Stimulated activated CD4-positive, alpha-beta T cell treated with anti-CD3 and anti-CD28 coated beads, Interleukin-4, amount 100 ng/mL, for 48 hours (primary cell): ENCODE measurements at regions not wholly inside any gene's neighbourhood (a gene's known extent, or its start where the extent isn't known, plus 50 kb on each side); places are given as distances from the start of the nearest gene placed in this dataset.

Source experiments
- DNase-seq, 2 donors: peaks; one replicate each; pipeline ENCODE4 v3.0.0-alpha.2; 2020; ENCODE audit warnings: low read depth in 2 of 2

GRCh38 chr9:21668516-21668915 lies 133.9 kb upstream of the MTAP start:
- no peak for DNase-seq

GRCh38 chr9:21669701-21670100 lies 132.7 kb upstream of the MTAP start:
- DNase-seq, result no peak

- DNase-seq, result no peak
These were observed 132.1 kb upstream of the MTAP start for GRCh38 chr9:21670374-21670773.

GRCh38 chr9:21672140-21672539 lies 130.3 kb upstream of the MTAP start:
- no peak for DNase-seq

- no peak for DNase-seq
These were observed 129.7 kb upstream of the MTAP start for GRCh38 chr9:21672761-21673160.

GRCh38 chr9:21674894-21675293 lies 127.5 kb upstream of the MTAP start:
- DNase-seq, result no peak

- DNase-seq, result no peak
These were observed 125.0 kb upstream of the MTAP start for GRCh38 chr9:21677387-21677786.

GRCh38 chr9:21677834-21678233 lies 124.6 kb upstream of the MTAP start:
- DNase-seq, result no peak

GRCh38 chr9:21679432-21679831 lies 123.0 kb upstream of the MTAP start:
- no peak for DNase-seq

- no peak for DNase-seq
These were observed 121.8 kb upstream of the MTAP start for GRCh38 chr9:21680590-21680989.

GRCh38 chr9:21681641-21682040 lies 120.8 kb upstream of the MTAP start:
- DNase-seq, result no peak

GRCh38 chr9:21682381-21682780 lies 120.1 kb upstream of the MTAP start:
- no peak for DNase-seq

GRCh38 chr9:21682981-21683380 lies 119.5 kb upstream of the MTAP start:
- no peak for DNase-seq

GRCh38 chr9:21683484-21684175 lies 118.8 kb upstream of the MTAP start:
- DNase-seq, result no peak

GRCh38 chr9:21684231-21684630 lies 118.2 kb upstream of the MTAP start:
- no peak for DNase-seq

GRCh38 chr9:21684831-21685362 lies 117.5 kb upstream of the MTAP start:
- DNase-seq, result peak; percentile 12 to 43

- no peak for DNase-seq
These were observed 116.9 kb upstream of the MTAP start for GRCh38 chr9:21685502-21685901.

- DNase-seq, result no peak
These were observed 115.7 kb upstream of the MTAP start for GRCh38 chr9:21686738-21687137.

- DNase-seq, result no peak
These were observed 115.1 kb upstream of the MTAP start for GRCh38 chr9:21687351-21687750.

- DNase-seq, result no peak
These were observed 114.0 kb upstream of the MTAP start for GRCh38 chr9:21688108-21689102.

GRCh38 chr9:21689854-21690253 lies 112.6 kb upstream of the MTAP start:
- no peak for DNase-seq

GRCh38 chr9:21690561-21690960 lies 111.9 kb upstream of the MTAP start:
- DNase-seq, result no peak

- no peak for DNase-seq
These were observed 110.0 kb upstream of the MTAP start for GRCh38 chr9:21692390-21692789.
